Endothelial cell of umbilical vein (primary cell): ENCODE measurements at regions not wholly inside any gene's neighbourhood (a gene's known extent, or its start where the extent isn't known, plus 50 kb on each side); places are given as distances from the start of the nearest gene placed in this dataset.

Experiments used
- BruUV-seq: library from RNA; stranded (reverse); fragments of 400-500 nt; replicated peaks from 2 replicates; lab custom pipeline; 2021; lab: Mats Ljungman, UMichigan
- CTCF ChIA-PET: fragments of 300-600, 350-600 bp; sonication (Branson Sonifier 250); formaldehyde crosslinking; loops from one replicate; lab custom pipeline; 2021; ENCODE audit warnings: antibody characterized with exemption, inconsistent platforms; lab: Charles Lee
- POLR2A ChIA-PET: fragments of 300-600, 350-600 bp; sonication (Branson Sonifier 250); formaldehyde crosslinking; loops from one replicate; lab custom pipeline; 2021; ENCODE audit warnings: antibody characterized with exemption, inconsistent platforms; lab: Charles Lee
- DNase-seq: peaks from one replicate; pipeline ENCODE4 v3.0.0-alpha.2; 2011; ENCODE audit warnings: low read depth, low spot score
- FAIRE-seq: peaks from 2 replicates; lab custom pipeline; 2011; peaks lifted over from hg19 to GRCh38; lab: Jason Lieb, UNC
- H2AFZ ChIP-seq: 2 replicates; pipeline ENCODE4 v1.6.0; 2012; ENCODE audit warnings: low read depth, low read length, control low read depth, inconsistent platforms
- H3K27ac ChIP-seq: 2 replicates; pipeline ENCODE4 v1.5.1; 2011; ENCODE audit warnings: low read depth, mild to moderate bottlenecking, control low read depth, low read length, moderate library complexity; ENCODE audit not compliant: insufficient read depth
- H3K27me3 ChIP-seq, 2 experiments: 2 replicates each; pipeline versions ENCODE4 v1.6.0 to v1.6.1; 2011; ENCODE audit warnings: low read length in 2 of 2, mixed read lengths in 1 of 2; ENCODE audit not compliant: control insufficient read depth in 2 of 2, insufficient read depth in 2 of 2
- H3K36me3 ChIP-seq, 2 experiments: 2 replicates in 1 of 2; 3 replicates in 1 of 2; pipeline ENCODE4 v1.5.1; 2011; ENCODE audit warnings: low read length in 2 of 2, mild to moderate bottlenecking in 1 of 2, moderate library complexity in 1 of 2; ENCODE audit not compliant: control insufficient read depth in 2 of 2, insufficient read depth in 2 of 2; ENCODE audit errors: extremely low read depth in 1 of 2
- H3K4me1 ChIP-seq: 3 replicates; pipeline ENCODE4 v1.5.1; 2011; ENCODE audit warnings: mild to moderate bottlenecking, low read length; ENCODE audit not compliant: control insufficient read depth, insufficient read depth; ENCODE audit errors: extremely low read depth
- H3K4me2 ChIP-seq: 2 replicates; pipeline ENCODE4 v1.6.1; 2011; ENCODE audit warnings: low read length, control low read depth, mixed read lengths; ENCODE audit not compliant: insufficient read depth
- H3K4me3 ChIP-seq, 3 experiments: fragments of 200-600 bp in 1 of 3; sonication (generic), shearing (Covaris generic) in 1 of 3; replicated peaks in 1 of 3; 2 replicates each; pipeline ENCODE4 v1.5.1; 2011 to 2016; ENCODE audit warnings: control low read depth in 3 of 3, low read length in 3 of 3, mild to moderate bottlenecking in 2 of 3, inconsistent platforms in 1 of 3, low read depth in 1 of 3, moderate library complexity in 1 of 3; ENCODE audit not compliant: insufficient read depth in 1 of 3
- H3K79me2 ChIP-seq: 2 replicates; pipeline ENCODE4 v1.6.0; 2012; ENCODE audit warnings: low read length, inconsistent platforms; ENCODE audit not compliant: control insufficient read depth, insufficient read depth
- H3K9ac ChIP-seq: replicated peaks from 2 replicates; pipeline ENCODE3; 2011; ENCODE audit warnings: low read length, control low read depth; ENCODE audit not compliant: insufficient read depth; ENCODE audit errors: extremely low read depth
- H3K9me1 ChIP-seq: replicated peaks from 3 replicates; pipeline ENCODE4 v1.6.0; 2011; ENCODE audit warnings: mild to moderate bottlenecking, low read length; ENCODE audit not compliant: control insufficient read depth, insufficient read depth; ENCODE audit errors: extremely low read depth
- H3K9me3 ChIP-seq: replicated peaks from 2 replicates; pipeline ENCODE4 v1.5.1; 2012; ENCODE audit warnings: low read length, inconsistent platforms; ENCODE audit not compliant: control insufficient read depth, insufficient read depth
- H4K20me1 ChIP-seq: replicated peaks from 2 replicates; pipeline ENCODE3; 2011; ENCODE audit warnings: mild to moderate bottlenecking, low read length; ENCODE audit not compliant: control insufficient read depth, insufficient read depth; ENCODE audit errors: extremely low read depth
- CTCF ChIP-seq, 2 donors: IDR thresholded peaks; 1 replicate in 1 of 2; 2 replicates in 1 of 2; pipeline ENCODE4 v1.5.1; 2011; ENCODE audit warnings: low read length in 2 of 2, mild to moderate bottlenecking in 2 of 2, moderate library complexity in 2 of 2, control low read depth in 1 of 2, inconsistent platforms in 1 of 2, low read depth in 1 of 2; ENCODE audit not compliant: insufficient read depth in 1 of 2; ENCODE audit errors: extremely low read depth in 1 of 2
- EZH2 ChIP-seq: IDR thresholded peaks from 2 replicates; pipeline ENCODE4 v1.6.1; 2012; ENCODE audit warnings: borderline replicate concordance, low read depth, mild to moderate bottlenecking, moderate library complexity, low read length, inconsistent platforms; ENCODE audit not compliant: severe bottlenecking
- FOS ChIP-seq: IDR thresholded peaks from 2 replicates; pipeline ENCODE4 v1.6.1; 2011; ENCODE audit warnings: mild to moderate bottlenecking, low read length, moderate library complexity, borderline replicate concordance; ENCODE audit not compliant: insufficient read depth
- GATA2 ChIP-seq: IDR thresholded peaks from 2 replicates; pipeline ENCODE4 v1.7.0; 2011; ENCODE audit warnings: low read depth, mild to moderate bottlenecking, moderate library complexity, mixed read lengths, low read length; ENCODE audit not compliant: insufficient read length, insufficient read depth
- JUN ChIP-seq: IDR thresholded peaks from 2 replicates; pipeline ENCODE4 v1.6.1; 2011; ENCODE audit warnings: borderline replicate concordance, low read depth; ENCODE audit not compliant: insufficient read length, insufficient read depth
- MAX ChIP-seq: IDR thresholded peaks from 2 replicates; pipeline ENCODE4 v1.6.1; 2011; ENCODE audit not compliant: insufficient read depth, insufficient read length
- MYC ChIP-seq: IDR thresholded peaks from one replicate; pipeline ENCODE4 v1.6.1; 2011; ENCODE audit warnings: mild to moderate bottlenecking, low read depth, low read length
- POLR2A ChIP-seq: IDR thresholded peaks from 2 replicates; pipeline ENCODE4 v1.6.1; 2012; ENCODE audit warnings: low read depth, mild to moderate bottlenecking, control low read depth, low read length
- POLR2AphosphoS5 ChIP-seq: IDR thresholded peaks from 2 replicates; pipeline ENCODE4 v1.6.1; 2012; ENCODE audit warnings: low read depth, mild to moderate bottlenecking, control low read depth, low read length, moderate library complexity; ENCODE audit not compliant: insufficient read depth
- dilution Hi-C: fragments of 300-500 bp; cut with MboI; formaldehyde crosslinking; loops from one replicate; pipeline ENCODE4 v1.15.0; 2019; ENCODE audit warnings: low sequenced_read_pairs; ENCODE audit not compliant: extremely low pct_ligation_motif_present
- intact Hi-C: fragments of 100-400 bp; cut with micrococcal nuclease; formaldehyde crosslinking; loops from one replicate; pipeline ENCODE4 v1.10.0; 2022

DNA sequence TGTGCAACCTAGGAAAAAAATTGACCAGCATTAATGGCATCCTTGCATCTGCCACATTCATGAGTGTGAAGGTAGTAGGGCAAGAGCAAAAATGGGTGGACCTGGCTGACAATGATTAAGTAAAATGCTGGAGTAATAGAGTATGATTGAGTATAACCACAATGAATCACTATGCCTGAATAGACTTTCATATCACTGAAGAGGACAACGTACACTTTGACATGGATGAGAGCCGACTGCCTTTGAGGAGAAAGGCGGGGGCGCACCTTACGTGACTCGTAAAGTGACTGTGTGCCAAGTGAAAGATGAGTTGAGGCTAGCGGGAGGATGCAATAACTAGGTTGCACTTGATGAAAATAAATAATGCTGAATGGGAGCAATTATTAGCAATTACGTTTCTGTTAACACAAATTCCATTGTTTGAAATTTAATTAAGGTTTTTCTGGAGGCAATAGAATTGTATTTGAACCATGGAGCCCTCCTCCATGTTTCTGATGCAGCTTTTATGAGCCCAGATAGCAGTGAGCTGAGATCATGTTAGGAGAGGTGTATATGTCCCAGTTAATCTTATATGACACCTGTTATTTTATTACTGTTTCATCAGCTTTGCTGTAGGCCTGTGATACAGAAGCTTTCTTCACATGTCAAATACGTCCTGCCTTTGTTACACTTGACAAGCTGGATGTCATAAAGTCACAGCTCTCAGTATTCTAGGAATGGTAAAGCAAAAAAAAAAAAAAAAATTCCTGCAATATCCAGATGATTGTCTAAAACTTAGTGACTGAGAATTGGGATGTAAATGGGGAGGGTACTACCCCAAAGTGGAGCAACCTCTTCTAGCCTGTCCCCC, 596.5 kb downstream of the NXPH1 start:
- intact Hi-C loops (no loop called here), dilution Hi-C loops (no loop called here)
- FAIRE-seq (no peak), DNase-seq (no peak)
- H3K4me2 ChIP-seq = no peak overlapping the region
- ChIA-PET CTCF (no interaction called here), POLR2A (no interaction called here)
- H3K27ac ChIP-seq = no peak overlapping the region
- no peak overlapping the region for H2AFZ ChIP-seq
- no peak for TF ChIP-seq EZH2
- no peak for TF ChIP-seq GATA2
- TF ChIP-seq POLR2AphosphoS5 = no peak
- no peak for TF ChIP-seq MAX
- no peak for TF ChIP-seq MYC
- TF ChIP-seq CTCF (IDR thresholded peaks at IDR 0.05; ENCODE audit: extremely low read depth in 1 of 2, insufficient read depth in 1 of 2, low read depth in 1 of 2, low read length in 2 of 2) = no peak
- TF ChIP-seq JUN = no peak
- no peak for TF ChIP-seq POLR2A
- TF ChIP-seq FOS = no peak
- H3K79me2 ChIP-seq = no peaks in the 10 kb centered on the region
- no TSS peak for BruUV-seq
- H3K9me3 ChIP-seq = peaks cover 2% of the 10 kb centered on the region
- H3K4me1 ChIP-seq = no peaks in the 10 kb centered on the region
- no peaks in the 10 kb centered on the region for H4K20me1 ChIP-seq
- H3K4me3 ChIP-seq = no peak overlapping the region
- no peak overlapping the region for H3K9ac ChIP-seq
- H3K9me1 ChIP-seq = no peaks in the 10 kb centered on the region
- H3K36me3 ChIP-seq = no peaks in the 10 kb centered on the region
- no peaks in the 10 kb centered on the region for H3K27me3 ChIP-seq
